Neural cell (in vitro differentiated cells): ENCODE measurements at regions not wholly inside any gene's neighbourhood (a gene's known extent, or its start where the extent isn't known, plus 50 kb on each side); places are given as distances from the start of the nearest gene placed in this dataset.

Source experiments
- H2AFZ ChIP-seq: fragments of 200-600, 300-800 bp; sonication (generic), shearing (Covaris generic); 2 replicates; pipeline ENCODE4 v1.6.0; 2014; ENCODE audit warnings: low read depth, mild to moderate bottlenecking, antibody characterized with exemption, low read length, moderate library complexity
- H3F3A ChIP-seq: fragments of 200-600 bp; shearing (Covaris generic); 2 replicates; pipeline ENCODE4 v1.6.1; 2016; ENCODE audit warnings: mild to moderate bottlenecking, moderate library complexity, mixed read lengths, antibody characterized with exemption, low read length; ENCODE audit not compliant: insufficient read depth, poor library complexity, severe bottlenecking
- H3K27ac ChIP-seq: fragments of 200-600, 300-800 bp; sonication (generic), shearing (Covaris generic); 2 replicates; pipeline ENCODE4 v1.5.1; 2014; ENCODE audit warnings: mild to moderate bottlenecking, low read length, moderate library complexity
- H3K27me3 ChIP-seq: fragments of 300-800, 200-600 bp; sonication (generic), shearing (Covaris generic); 2 replicates; pipeline ENCODE4 v1.6.0; 2014; ENCODE audit warnings: mild to moderate bottlenecking, low read depth, low read length, moderate library complexity; ENCODE audit not compliant: insufficient read depth
- H3K36me3 ChIP-seq: fragments of 300-800, 200-600 bp; sonication (generic), shearing (Covaris generic); 2 replicates; pipeline ENCODE4 v1.5.1; 2014; ENCODE audit warnings: mild to moderate bottlenecking, antibody characterized with exemption, low read length, moderate library complexity; ENCODE audit not compliant: insufficient read depth
- H3K4me2 ChIP-seq: fragments of 300-800, 200-600 bp; sonication (generic), shearing (Covaris generic); 2 replicates; pipeline ENCODE4 v1.6.0; 2014; ENCODE audit warnings: mild to moderate bottlenecking, low read length
- H3K4me3 ChIP-seq: fragments of 300-800, 200-600 bp; sonication (generic), shearing (Covaris generic); 2 replicates; pipeline ENCODE4 v1.5.1; 2014; ENCODE audit warnings: mild to moderate bottlenecking, low read length, moderate library complexity
- H3K79me2 ChIP-seq: fragments of 200-600 bp; shearing (Covaris generic); replicated peaks from 2 replicates; pipeline ENCODE4 v1.6.0; 2014; ENCODE audit warnings: mild to moderate bottlenecking, low read length, moderate library complexity; ENCODE audit not compliant: insufficient read depth
- H3K9ac ChIP-seq: fragments of 300-800, 200-600 bp; sonication (generic), shearing (Covaris generic); 2 replicates; pipeline ENCODE4 v1.6.1; 2016; ENCODE audit warnings: mild to moderate bottlenecking, low read length, mixed read lengths
- H3K9me2 ChIP-seq: fragments of 200-600 bp; shearing (Covaris generic); 2 replicates; pipeline ENCODE4 v1.6.1; 2016; ENCODE audit warnings: mild to moderate bottlenecking, low read length, mixed read lengths; ENCODE audit not compliant: insufficient read depth
- H3K9me3 ChIP-seq: fragments of 200-600, 300-800 bp; sonication (generic), shearing (Covaris generic); 2 replicates; pipeline ENCODE4 v1.6.1; 2016; ENCODE audit warnings: mild to moderate bottlenecking, mixed run types, low read length, moderate library complexity, mixed read lengths
- H4K20me1 ChIP-seq: fragments of 200-600 bp; shearing (Covaris generic); 2 replicates; pipeline ENCODE4 v1.6.1; 2016; ENCODE audit warnings: mild to moderate bottlenecking, mixed run types; ENCODE audit not compliant: insufficient read depth
- EP300 ChIP-seq: fragments of 450-650 bp; conservative IDR thresholded peaks from 2 replicates; pipeline ENCODE4 v1.6.1; 2014; ENCODE audit warnings: antibody characterized with exemption, mild to moderate bottlenecking, moderate library complexity; ENCODE audit not compliant: poor library complexity, severe bottlenecking
- EZH2 ChIP-seq: fragments of 200-600, 300-800 bp; shearing (Covaris generic), sonication (generic); IDR thresholded peaks from 2 replicates; pipeline ENCODE4 v1.6.1; 2014; ENCODE audit warnings: antibody characterized with exemption, low read length, borderline replicate concordance, mild to moderate bottlenecking; ENCODE audit not compliant: insufficient read depth, poor library complexity, severe bottlenecking
- MXI1 ChIP-seq: fragments of 450-650 bp; conservative IDR thresholded peaks from 2 replicates; pipeline ENCODE4 v1.6.1; 2014; ENCODE audit warnings: antibody characterized with exemption, mild to moderate bottlenecking; ENCODE audit not compliant: poor library complexity, severe bottlenecking
- POLR2AphosphoS5 ChIP-seq: IDR thresholded peaks from 2 replicates; pipeline ENCODE4 v1.6.1; 2012
- RAD21 ChIP-seq: fragments of 450-650 bp; conservative IDR thresholded peaks from 2 replicates; pipeline ENCODE4 v1.6.1; 2014; ENCODE audit warnings: antibody characterized with exemption, mild to moderate bottlenecking, moderate library complexity
- SMC3 ChIP-seq: fragments of 450-650 bp; conservative IDR thresholded peaks from 2 replicates; pipeline ENCODE4 v1.6.1; 2014; ENCODE audit warnings: antibody characterized with exemption, mild to moderate bottlenecking, moderate library complexity; ENCODE audit not compliant: poor library complexity
- TAF1 ChIP-seq: IDR thresholded peaks from 2 replicates; pipeline ENCODE4 v1.6.1; 2012; ENCODE audit warnings: low read depth
- TF ChIP-seq, protein P1 (sequence below): IDR thresholded peaks from 2 replicates; pipeline ENCODE4 v1.6.1; 2012; ENCODE audit warnings: borderline replicate concordance
- TF ChIP-seq, protein P2 (sequence below): fragments of 450-650 bp; IDR thresholded peaks from 2 replicates; pipeline ENCODE4 v1.5.1; 2014; ENCODE audit warnings: antibody characterized with exemption, mild to moderate bottlenecking, moderate library complexity; ENCODE audit not compliant: poor library complexity, severe bottlenecking

DNA sequence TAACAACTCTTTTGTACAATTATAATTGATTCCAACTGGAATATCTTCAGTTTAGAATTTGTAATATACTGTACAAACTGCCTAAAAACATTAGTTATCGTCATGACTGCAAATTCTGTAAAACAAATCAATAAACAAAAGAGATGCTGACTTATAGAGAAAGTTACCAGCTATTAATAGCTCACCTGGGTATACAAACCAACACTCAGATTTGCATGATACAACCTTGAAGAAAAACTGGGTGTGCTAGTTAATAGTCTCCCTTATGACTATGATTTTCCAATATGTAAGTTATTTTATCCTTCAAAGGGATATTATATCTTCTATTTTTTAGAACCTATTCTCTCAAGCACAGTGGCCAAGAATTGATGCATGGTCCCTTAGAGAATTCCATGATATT is 698.5 kb downstream of the FRK start:
- Histone ChIP-seq H3K4me3 (no peak overlapping the region), H4K20me1 (no peaks in the 10 kb centered on the region), H3K9me3 (no peaks in the 10 kb centered on the region), H3K4me2 (no peak overlapping the region), H3K36me3 (no peaks in the 10 kb centered on the region), H3K9ac (no peak overlapping the region), H3K9me2 (no peaks in the 10 kb centered on the region), H3K27me3 (no peaks in the 10 kb centered on the region), H3K79me2 (no peaks in the 10 kb centered on the region), H3F3A (no peaks in the 10 kb centered on the region), H3K27ac (no peak overlapping the region), H2AFZ (no peak overlapping the region)
- TF ChIP-seq TAF1 (no peak), POLR2AphosphoS5 (no peak), EZH2 (no peak), SMC3 (no peak), MXI1 (no peak), EP300 (no peak), RAD21 (no peak)
- TF ChIP-seq, protein P1, sequence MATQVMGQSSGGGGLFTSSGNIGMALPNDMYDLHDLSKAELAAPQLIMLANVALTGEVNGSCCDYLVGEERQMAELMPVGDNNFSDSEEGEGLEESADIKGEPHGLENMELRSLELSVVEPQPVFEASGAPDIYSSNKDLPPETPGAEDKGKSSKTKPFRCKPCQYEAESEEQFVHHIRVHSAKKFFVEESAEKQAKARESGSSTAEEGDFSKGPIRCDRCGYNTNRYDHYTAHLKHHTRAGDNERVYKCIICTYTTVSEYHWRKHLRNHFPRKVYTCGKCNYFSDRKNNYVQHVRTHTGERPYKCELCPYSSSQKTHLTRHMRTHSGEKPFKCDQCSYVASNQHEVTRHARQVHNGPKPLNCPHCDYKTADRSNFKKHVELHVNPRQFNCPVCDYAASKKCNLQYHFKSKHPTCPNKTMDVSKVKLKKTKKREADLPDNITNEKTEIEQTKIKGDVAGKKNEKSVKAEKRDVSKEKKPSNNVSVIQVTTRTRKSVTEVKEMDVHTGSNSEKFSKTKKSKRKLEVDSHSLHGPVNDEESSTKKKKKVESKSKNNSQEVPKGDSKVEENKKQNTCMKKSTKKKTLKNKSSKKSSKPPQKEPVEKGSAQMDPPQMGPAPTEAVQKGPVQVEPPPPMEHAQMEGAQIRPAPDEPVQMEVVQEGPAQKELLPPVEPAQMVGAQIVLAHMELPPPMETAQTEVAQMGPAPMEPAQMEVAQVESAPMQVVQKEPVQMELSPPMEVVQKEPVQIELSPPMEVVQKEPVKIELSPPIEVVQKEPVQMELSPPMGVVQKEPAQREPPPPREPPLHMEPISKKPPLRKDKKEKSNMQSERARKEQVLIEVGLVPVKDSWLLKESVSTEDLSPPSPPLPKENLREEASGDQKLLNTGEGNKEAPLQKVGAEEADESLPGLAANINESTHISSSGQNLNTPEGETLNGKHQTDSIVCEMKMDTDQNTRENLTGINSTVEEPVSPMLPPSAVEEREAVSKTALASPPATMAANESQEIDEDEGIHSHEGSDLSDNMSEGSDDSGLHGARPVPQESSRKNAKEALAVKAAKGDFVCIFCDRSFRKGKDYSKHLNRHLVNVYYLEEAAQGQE, result no peak
- TF ChIP-seq, protein P2, sequence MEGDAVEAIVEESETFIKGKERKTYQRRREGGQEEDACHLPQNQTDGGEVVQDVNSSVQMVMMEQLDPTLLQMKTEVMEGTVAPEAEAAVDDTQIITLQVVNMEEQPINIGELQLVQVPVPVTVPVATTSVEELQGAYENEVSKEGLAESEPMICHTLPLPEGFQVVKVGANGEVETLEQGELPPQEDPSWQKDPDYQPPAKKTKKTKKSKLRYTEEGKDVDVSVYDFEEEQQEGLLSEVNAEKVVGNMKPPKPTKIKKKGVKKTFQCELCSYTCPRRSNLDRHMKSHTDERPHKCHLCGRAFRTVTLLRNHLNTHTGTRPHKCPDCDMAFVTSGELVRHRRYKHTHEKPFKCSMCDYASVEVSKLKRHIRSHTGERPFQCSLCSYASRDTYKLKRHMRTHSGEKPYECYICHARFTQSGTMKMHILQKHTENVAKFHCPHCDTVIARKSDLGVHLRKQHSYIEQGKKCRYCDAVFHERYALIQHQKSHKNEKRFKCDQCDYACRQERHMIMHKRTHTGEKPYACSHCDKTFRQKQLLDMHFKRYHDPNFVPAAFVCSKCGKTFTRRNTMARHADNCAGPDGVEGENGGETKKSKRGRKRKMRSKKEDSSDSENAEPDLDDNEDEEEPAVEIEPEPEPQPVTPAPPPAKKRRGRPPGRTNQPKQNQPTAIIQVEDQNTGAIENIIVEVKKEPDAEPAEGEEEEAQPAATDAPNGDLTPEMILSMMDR, result no peak

DNA sequence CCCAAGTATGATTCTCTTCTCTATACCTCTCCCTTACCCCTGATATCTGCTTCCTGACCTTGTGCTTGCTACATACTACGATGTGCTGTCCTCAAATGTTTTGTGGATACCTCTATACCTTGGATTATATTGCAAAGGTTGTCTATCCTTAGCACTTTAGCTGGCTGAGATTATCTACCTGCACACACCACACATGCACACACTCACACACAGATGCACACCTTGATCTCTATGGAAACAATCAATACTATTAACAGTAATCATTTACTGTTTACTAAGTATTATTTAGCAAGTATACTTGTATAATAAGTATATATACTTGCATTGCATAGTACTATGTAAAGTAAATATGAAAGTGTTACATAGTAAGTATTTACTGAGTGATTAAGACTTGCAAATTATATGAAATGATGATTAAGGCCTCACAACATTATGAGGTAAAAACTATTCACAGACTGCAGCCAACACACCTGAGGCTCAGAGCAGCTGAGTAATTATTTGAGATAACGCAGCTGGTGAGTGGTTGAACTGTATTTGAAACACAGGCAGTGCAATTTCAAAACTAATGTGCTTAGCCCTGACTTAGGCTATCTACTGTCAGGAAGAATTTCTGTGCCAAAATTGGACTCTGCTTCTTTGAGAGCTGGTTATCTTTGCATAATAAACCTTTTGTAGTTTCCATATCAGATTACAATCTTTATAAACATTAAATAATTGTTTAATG is 699.9 kb downstream of the FRK start:
- H3K9ac ChIP-seq, result no peak overlapping the region
- H3K27ac ChIP-seq, result no peak overlapping the region
- no peaks in the 10 kb centered on the region for H3F3A ChIP-seq
- H4K20me1 ChIP-seq, result no peaks in the 10 kb centered on the region
- TF ChIP-seq EZH2 (no peak), MXI1 (no peak), TAF1 (no peak), POLR2AphosphoS5 (no peak), SMC3 (no peak), EP300 (no peak), RAD21 (no peak)
- TF ChIP-seq, protein P2, result no peak
- TF ChIP-seq, protein P1, result no peak
- no peak overlapping the region for H3K4me3 ChIP-seq
- H3K4me2 ChIP-seq, result no peak overlapping the region
- H3K79me2 ChIP-seq, result no peaks in the 10 kb centered on the region
- no peaks in the 10 kb centered on the region for H3K9me3 ChIP-seq
- no peak overlapping the region for H2AFZ ChIP-seq
- no peaks in the 10 kb centered on the region for H3K36me3 ChIP-seq
- H3K27me3 ChIP-seq, result no peaks in the 10 kb centered on the region
- H3K9me2 ChIP-seq, result no peaks in the 10 kb centered on the region
